ENCODE measurements at regions not wholly inside any gene's neighbourhood (a gene's known extent, or its start where the extent isn't known, plus 50 kb on each side); places are given as distances from the start of the nearest gene placed in this dataset.

GRCh38 chr1:88029899-88030298 is 654.2 kb upstream of the PKN2 start:
- no peak for DNase-seq

- no peak for DNase-seq
Measured at GRCh38 chr1:88035578-88035977, 648.5 kb upstream of the PKN2 start.

- DNase-seq: no peak
Measured at GRCh38 chr1:88036345-88037014, 647.6 kb upstream of the PKN2 start.

- DNase-seq: no peak
Measured at GRCh38 chr1:88039240-88039639, 644.8 kb upstream of the PKN2 start.

- no peak for DNase-seq
Measured at GRCh38 chr1:88043834-88044233, 640.2 kb upstream of the PKN2 start.

- DNase-seq: no peak
Measured at GRCh38 chr1:88052167-88052566, 631.9 kb upstream of the PKN2 start.

GRCh38 chr1:88053065-88053464 is 631.0 kb upstream of the PKN2 start:
- DNase-seq: no peak

GRCh38 chr1:88056881-88057280 is 627.2 kb upstream of the PKN2 start:
- no peak for DNase-seq

GRCh38 chr1:88058205-88058604 is 625.9 kb upstream of the PKN2 start:
- no peak for DNase-seq

- DNase-seq: no peak
Measured at GRCh38 chr1:88060112-88060673, 623.9 kb upstream of the PKN2 start.

GRCh38 chr1:88060750-88061491 is 623.2 kb upstream of the PKN2 start:
- no peak for DNase-seq

- DNase-seq: peak; percentile 28
Measured at GRCh38 chr1:88061492-88062177, 622.4 kb upstream of the PKN2 start.

GRCh38 chr1:88062650-88063153 is 621.4 kb upstream of the PKN2 start:
- DNase-seq: no peak

- no peak for DNase-seq
Measured at GRCh38 chr1:88063605-88064004, 620.5 kb upstream of the PKN2 start.

GRCh38 chr1:88068407-88068960 is 615.6 kb upstream of the PKN2 start:
- no peak for DNase-seq

GRCh38 chr1:88070956-88071355 is 613.1 kb upstream of the PKN2 start:
- no peak for DNase-seq

GRCh38 chr1:88074661-88075060 is 609.4 kb upstream of the PKN2 start:
- DNase-seq: no peak

GRCh38 chr1:88075813-88076212 is 608.3 kb upstream of the PKN2 start:
- DNase-seq: no peak

- no peak for DNase-seq
Measured at GRCh38 chr1:88079036-88079435, 605.0 kb upstream of the PKN2 start.

GRCh38 chr1:88080875-88081274 is 603.2 kb upstream of the PKN2 start:
- no peak for DNase-seq

GRCh38 chr1:88088481-88088880 is 595.6 kb upstream of the PKN2 start:
- DNase-seq: no peak

GRCh38 chr1:88089961-88090360 is 594.1 kb upstream of the PKN2 start:
- no peak for DNase-seq

GRCh38 chr1:88098881-88099280 is 585.2 kb upstream of the PKN2 start:
- DNase-seq: no peak

Data from NCI-H1436 (cell line).